HS-5 (cell line): ENCODE measurements at regions not wholly inside any gene's neighbourhood (a gene's known extent, or its start where the extent isn't known, plus 50 kb on each side); places are given as distances from the start of the nearest gene placed in this dataset.

Experiments
- DNase-seq: peaks from one replicate; pipeline ENCODE4 v3.0.0-alpha.2; 2012; ENCODE audit warnings: low read depth

DNA sequence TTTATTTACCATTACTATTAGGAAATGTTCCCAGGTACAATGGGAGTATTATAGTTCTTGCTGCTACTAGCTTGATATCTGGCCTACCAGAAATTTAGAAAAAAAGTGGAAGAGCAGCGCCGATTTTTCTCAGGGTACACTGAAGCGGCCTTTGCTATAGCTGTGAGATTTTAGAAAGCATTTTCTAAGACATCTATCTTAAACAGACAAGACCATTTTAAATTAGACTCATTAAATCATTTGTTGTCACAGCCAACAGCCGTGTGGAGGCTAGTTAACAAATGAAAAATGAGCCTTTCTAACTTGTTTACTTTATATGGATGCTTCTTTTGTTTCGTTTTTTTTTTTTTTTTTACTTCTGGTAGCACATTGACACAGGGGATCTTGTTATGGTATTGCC is 183.2 kb upstream of the ZRANB2 start:
- no peak for DNase-seq

DNA sequence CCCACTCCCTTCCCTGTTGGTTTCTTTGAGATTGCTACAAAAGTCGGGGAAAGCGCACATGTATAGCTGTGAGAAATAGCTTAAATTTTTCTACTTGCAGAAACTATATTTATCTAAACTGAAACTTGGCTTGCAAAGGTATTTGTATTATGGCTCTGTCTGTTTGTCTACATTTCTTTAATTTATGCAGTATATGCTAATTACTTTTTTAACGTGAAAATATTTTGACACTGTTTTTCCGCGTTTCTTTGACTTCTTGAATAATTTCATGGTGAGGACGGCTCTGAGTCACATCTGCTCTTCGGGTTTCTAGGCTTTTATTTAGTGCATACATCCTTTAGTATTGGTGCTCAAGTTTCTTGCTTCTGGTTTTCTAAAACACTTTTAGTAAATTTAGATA is 182.1 kb upstream of the ZRANB2 start:
- DNase-seq, result no peak

DNA sequence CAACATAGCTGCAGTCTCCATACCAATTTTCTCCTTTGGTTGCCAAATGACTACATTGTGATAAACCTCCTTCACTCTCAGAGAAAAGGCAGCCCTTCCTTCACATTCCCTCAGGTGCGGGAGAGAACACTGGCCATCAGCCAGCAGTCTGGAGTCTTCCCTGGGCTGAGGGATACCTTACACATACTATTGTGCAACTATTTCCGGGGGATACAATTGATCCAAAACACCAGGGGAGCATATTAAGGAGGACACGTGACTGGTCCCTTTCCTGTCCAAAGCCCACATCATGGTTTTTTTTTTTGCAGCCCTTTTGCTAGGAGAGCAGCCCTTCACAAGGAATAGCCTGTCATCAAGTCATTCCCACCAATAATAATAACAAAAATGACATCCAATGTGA is 172.1 kb upstream of the ZRANB2 start:
- DNase-seq, result no peak

DNA sequence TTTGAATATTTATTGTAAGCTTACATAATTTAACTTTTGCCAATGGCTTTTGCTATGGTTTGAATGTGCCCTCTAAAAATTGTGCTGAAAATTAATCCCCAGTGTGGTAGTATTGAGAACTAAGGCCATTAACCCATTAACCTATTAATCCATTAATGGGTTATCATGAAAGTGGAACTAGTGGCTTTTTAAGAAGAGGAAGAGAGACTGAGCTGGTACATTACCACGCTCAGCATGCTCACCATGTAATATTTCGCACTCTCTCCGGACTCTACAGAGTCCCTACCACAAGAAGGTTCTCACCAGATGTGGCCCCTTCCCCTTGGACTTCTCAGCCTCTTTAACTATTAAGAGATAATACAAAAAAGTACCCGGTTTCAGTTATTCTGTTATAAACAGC is 164.4 kb upstream of the ZRANB2 start:
- DNase-seq, result no peak

DNA sequence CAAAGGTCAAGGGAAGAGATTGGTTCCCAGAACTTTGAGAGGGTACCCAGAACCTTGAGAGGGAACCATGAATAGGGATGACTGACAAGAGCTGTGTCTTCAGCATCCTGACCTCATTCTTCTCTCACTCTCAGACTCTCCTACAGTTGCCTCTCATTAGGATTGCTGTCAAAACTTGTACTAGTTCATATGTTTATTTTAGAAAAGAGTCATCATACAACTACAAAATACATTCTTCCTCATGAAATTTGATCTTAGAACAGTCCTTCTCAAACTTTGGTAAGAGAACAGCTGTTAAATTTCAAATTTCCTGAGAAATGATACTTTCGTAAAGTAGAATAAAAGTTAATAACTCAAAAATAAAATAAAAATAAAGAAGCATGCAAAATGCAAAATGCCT is 161.4 kb upstream of the ZRANB2 start:
- DNase-seq, result no peak

DNA sequence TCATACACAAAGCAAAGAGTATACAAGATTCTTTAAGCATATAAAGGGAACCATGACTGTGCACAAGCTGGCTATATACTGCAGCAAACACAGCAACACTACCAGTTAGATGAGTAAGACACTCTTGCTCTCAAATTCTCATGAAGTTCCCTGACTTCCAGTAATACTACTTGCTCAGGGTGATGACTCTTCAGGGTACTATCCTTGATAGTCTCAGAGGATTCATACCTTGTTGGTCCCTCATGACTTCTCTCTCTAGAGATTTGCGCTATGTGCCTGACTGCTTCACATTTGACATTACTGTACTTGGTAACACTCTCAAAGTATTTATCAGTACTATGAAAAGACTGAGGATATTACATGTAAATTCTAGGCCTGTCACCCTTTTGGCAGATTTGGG is 159.8 kb upstream of the ZRANB2 start:
- DNase-seq, result no peak

DNA sequence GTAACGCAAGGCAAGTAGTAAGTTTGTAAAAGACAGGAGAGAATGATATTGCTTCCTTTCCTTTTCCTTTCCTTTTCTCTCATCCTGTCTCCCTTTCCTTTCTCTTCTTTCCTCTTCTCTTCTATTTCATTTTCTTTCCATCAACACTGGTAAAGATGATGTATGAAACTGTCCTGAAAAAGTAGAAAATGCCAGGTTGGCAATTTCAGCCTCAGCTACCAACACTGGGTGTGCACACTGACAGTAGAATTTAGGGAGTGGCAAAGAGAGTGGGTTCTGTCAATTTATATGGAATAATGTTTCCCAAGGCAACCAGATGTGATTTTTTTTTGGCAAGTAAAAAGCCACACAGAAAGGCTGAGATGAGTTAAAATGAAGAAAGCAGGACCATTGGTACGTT is 155.7 kb upstream of the ZRANB2 start:
- no peak for DNase-seq

DNA sequence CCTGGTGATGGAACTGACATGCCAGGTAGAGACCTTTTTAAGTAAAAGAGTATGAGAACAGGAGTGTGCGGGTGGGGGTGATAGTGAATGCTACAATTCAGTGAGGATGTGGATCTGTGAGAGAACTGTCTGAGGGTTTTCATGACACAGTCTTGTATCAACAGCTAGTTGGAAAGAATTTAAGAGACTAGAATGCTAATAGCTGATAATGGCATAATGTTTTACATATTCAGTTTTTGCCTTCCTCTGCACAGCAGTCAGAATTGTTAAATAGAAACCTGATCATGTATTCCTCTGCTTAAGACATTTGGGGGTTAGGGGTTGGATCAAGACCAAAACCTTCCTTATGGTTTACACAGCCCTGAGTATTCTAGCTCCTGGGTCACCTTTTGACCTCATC is 152.8 kb upstream of the ZRANB2 start:
- no peak for DNase-seq

DNA sequence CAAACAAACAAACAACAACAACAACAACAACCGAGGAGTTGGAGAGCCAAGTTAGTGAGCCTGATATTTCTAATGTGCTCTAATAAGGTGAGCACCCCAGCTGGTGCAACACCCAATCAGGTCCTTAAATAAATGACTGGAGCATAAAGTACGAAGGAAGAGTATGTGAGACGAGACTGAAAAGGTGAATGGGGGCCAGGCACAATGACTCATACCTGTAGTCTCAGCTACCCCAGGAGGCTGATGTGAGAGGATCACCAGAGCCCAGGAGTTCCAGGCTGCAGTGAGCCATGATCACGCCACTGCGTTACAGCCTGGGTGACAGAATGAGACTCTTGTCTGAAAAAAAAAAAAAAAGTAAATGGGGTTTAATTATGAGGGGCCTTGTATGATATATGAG is 152.0 kb upstream of the ZRANB2 start:
- no peak for DNase-seq

DNA sequence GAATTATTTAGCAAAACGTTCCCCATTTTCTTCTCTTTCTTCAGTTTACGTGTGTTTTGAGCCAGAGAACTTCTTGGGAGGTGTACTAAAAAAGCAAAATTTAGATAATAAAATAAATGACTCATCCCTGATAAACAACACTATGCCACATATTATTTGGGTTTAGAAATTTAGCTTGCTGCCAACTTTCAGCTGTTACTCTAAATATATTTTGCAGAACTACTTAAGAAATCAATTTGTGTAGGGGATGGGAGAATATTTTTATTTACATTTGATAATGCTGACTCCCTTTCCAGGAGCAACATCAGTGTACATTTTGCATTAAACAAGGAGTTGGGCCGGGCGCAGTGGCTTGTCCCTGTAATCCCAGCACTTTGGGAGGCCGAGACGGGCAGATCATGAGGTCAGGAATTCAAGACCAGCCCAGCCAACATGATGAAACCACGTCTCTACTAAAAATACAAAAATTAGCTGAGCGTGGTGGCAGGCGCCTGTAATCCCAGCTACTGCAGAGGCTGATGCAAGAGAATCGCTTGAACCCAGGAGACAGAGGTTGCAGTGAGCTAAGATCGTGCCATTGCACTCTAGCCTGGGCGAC is 151.4 kb upstream of the ZRANB2 start:
- DNase-seq, result no peak

DNA sequence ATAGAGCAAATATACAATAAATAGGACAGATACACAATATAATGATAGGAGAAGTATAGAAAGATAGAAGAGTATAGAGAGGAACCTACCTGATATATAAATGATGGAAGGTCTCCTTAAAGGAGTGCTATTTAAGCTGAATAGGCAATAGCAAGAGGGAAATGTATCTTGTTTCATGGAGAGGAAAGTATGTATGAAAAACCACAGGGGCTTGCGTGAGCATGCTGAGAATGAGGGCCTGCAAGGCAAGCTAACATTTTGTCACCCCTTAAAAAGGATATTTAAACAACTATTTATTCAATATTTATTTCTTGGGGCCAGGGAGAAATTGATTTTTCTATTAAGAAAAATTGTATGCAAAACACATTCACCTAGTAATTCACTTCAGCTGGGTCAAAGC is 150.9 kb upstream of the ZRANB2 start:
- DNase-seq, result no peak

DNA sequence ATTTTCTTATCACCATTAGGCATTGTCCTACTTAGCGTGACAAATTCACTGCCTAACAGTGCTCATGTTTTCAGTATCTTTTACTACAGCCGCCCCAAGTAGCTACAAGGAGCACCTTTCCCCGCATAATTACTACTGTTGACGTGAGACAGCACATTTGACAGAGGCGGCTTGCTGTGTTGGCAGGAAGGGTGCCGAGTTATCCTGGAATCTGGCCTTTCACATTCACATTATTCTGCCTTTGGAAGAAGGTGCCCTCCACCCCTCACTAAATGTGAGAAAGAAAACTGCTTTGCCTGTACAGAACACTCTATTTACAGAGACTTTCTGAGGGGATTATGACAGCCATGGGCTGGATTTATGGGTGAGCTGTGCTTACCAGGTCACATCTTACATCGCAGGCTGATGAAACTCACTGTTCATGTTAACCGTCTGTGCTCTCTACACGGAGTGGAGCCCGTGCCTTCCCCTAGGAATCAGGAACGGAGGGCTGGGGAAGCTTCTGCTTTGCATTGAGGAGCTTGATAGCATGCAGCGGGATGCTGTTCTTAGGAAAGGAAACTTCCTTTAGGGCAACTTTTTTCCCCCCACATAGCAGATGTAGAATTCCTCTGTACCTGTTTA is 148.0 kb upstream of the ZRANB2 start:
- DNase-seq, result no peak

DNA sequence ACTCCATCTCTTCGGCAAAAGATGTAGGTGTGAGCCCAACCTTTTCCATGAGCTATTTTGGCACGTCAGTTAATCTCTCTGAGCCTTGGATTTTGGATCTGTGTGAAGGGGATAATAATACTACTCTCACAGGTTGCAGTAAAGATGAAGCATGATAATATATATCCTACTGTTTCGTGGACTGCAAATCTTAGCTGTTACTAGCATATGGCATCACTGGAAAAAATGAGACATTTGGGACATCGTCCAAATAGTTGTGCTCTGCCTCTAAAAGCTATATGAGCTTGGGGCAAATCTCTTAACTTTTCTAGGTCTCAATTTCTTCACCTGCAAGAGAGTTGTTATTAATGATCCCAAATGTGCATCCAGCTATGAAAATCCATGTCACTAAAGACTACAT is 147.4 kb upstream of the ZRANB2 start:
- DNase-seq, result no peak

DNA sequence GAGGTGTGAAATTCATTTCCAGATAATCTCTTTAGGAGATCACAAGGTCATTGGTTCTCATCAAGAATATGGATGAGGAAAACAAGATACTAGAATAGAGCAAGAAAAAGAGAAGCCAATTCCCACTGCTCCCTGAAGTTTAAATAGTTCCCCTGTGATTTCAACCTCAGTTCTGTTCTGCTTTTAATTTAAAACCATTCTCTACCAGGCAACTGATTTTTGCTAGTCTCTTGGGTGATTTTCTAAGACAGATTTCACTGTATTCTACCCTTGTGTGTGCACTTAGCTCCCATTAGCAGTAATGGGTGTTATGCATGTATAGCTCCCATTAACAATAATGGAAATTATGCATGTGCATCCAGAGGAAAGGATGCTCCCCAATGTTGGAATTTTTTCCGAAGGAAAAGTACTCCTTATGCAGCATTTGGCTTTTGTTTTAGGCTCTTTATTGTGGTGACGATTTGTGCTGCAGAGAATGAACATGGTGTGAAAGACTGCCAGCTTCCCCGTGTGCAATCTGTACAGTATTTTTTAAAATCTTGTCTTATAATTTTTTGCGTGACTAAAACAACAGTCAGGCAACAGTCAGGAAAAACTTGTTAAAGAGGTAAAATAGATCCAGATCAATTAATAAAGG is 144.0 kb upstream of the ZRANB2 start:
- DNase-seq, result no peak

DNA sequence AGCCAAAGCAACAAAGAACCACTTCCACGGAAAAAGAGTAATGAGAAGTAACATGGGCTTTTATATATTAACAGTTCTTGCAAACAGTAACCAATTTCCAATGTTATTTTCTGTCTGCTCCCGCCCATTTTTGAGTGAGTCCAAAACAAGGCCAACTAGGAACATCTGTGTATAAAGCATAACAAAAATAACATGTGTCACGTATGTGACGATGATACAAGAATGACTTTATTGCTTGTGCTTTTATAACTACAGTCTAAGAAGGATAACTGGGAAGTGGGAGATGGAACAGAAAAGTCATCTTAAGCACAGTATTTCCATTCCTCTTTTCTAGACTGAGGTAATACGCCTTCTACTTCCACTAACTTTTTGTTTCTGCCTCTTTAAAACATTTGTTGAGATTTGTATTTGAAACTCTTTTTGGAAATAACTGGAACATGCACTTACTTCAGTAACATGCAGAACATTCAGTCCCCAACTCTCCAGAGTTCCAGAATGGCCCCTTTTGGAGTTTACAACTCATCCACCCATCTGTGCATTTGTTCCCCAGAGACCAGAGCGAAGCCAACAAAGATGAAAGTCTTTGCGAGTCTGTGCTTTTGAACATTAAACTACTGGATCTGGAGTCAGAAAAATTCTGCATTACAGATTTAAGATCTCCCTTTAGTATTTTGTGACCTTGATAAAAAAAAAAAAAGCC is 143.0 kb upstream of the ZRANB2 start:
- no peak for DNase-seq

DNA sequence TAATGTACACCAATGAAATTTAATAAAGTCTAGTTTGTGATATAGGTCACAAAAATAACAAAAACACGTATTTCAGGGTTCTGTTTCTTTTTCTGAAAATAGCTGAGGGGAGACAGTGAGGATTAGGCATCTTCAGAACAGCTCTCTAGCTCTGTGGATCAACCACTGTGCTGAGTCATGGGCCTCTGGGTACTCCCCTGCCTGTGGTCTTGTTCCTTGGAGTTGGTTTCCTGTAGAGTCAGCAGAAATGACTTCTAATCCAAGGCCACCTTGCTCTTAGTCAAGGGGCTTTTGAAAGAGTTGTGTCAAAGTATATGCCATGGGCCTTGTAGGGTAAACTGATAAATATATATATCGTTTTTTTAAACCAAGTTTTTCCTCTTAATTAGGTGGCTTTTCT is 141.8 kb upstream of the ZRANB2 start:
- no peak for DNase-seq

DNA sequence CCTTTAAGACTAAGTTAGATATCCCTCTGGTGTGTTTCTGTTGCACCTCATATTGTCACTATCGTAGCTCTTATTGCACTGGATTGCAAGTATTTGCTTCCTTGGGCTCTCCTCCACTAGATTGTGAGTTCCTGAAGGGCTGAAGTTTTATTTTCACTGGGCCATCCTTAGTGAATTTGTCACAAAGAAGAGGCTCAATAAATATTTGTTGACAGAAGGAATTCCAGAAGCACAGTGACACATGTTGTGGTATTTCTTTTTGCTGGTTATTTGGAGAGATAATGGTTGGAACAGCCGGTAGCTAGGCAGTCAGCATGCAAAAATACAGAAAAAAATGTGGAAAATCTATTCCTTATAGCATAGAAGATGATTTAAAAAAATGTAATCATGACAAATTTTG is 129.9 kb upstream of the ZRANB2 start:
- DNase-seq, result no peak

DNA sequence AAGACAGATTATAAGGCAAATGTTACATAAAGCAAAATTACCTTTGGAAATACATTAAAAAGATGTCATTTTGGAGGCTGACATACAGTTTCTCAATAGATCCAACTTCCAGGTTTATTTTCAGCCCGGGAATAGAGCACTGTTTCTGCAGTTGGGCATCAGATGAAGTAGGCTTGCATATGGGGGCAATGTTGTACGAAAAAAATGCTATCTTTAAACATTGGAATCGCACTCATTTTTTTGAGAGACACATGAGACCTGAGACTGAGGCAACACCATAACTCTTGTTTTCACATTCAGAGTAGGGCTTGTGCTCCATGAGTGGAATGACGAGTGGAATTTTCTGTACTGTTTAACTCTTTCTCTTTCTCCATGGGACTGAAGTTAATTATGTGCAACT is 122.4 kb upstream of the ZRANB2 start:
- DNase-seq, result no peak

DNA sequence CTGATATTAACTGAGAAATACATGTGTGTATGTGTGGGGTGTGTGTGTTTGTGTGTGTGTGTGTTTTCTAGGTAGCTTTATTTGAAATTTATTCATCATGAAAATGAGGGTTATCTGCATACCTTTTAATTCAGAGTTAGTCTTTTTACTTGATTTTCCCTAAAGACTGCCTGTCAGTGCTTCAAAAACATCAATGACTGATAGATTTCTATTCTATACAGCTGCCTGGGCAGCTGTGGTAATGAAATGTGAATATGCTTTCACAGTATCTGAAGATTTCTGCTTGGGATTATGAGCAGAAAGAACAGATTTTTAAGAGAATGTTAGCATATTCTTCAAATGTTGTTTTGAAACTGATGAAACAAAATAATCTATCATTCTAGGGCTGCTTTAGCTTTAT is 119.7 kb upstream of the ZRANB2 start:
- no peak for DNase-seq

DNA sequence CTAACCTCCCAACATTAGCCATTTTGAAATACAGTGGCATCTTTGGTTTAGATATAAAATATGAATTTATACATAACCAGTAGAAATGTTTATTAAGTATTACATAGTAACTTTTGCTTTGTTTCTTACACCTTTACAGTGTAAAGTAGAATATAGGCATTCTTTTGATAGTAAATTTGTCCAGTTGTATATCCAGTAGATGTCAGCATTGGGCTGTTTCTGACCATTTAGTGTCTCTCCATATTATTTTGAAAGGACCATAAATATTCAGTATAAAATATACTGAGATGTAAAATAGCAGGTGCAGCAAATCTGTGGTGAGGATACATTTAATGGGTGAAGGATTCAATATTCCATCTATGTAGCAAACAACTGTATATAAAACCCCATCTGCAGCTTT is 115.8 kb upstream of the ZRANB2 start:
- peak; percentile 5 for DNase-seq

DNA sequence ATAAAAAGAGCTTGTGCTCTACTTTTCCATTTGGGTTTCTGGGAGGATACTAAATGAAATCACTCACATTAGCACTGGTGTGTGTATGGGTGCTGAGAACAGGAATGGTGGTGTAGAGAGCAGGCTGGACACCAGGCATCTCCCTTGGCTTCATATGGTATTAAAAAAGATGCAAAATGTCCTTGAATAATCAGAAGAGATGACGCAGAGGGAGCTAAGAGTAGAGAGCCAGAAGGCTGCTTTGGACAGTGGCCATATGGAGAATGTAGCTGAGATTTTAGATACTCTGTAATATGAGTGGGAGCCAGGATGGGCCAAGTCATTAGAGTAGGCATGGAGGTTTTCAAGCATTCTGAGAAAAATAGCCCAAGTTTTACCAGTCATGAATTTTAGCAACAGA is 112.3 kb upstream of the ZRANB2 start:
- no peak for DNase-seq

DNA sequence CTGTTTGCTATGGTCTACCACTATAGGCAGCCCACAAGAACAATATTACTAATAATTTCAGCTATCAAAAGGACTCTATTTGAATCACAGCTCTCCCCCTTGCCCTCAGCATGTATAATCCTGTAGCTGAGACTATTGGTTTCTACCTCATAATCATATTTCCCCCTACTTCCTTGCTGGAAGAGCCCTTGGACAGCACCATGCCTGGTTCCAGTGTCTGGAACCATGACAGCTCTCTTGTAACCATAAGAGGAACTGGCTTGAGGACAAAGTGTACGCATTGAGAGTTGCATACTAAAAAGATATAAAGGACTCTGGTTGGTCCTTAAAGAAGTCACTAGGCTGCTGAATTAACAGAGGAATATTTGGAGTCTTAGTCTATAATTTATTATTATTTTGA is 110.7 kb upstream of the ZRANB2 start:
- DNase-seq, result no peak

DNA sequence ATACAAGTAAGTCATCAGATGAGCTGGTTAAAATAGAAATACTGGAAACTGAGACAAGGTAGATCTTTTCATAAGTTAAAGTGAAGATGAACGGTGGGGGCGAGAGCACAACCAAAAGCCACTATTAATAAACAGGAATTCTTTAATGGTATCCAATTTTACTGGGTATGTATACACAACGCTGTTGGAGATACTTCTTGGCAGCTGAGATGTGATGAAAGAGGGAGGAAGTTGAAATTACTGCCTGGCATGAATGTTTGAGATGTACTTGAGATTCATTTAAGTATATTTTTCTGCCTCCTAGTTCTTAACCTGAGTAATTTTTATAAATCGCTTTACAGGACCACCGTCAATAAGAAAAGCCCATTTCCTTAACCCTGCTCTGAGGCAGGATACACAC is 110.0 kb upstream of the ZRANB2 start:
- no peak for DNase-seq

DNA sequence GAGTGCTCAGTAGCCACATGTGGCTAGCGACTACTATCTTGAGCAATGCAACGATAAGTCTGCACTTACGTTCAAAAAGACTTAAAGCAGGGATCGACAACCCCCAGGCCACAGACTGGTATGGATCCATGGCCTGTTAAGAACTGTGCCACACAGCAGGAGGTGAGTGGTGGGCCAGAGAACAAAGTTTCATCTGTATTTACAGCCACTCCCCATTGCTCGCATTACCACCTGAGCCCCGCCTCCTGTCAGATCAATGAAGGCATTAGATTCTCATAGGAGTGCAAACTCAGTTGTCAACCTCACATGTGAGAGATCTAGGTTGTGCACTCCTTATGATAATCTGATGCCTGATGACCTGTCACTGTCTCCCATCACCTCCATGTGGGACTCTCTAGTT is 103.6 kb upstream of the ZRANB2 start:
- DNase-seq, result no peak
